Endothelial cell of umbilical vein (primary cell): ENCODE measurements at regions not wholly inside any gene's neighbourhood (a gene's known extent, or its start where the extent isn't known, plus 50 kb on each side); places are given as distances from the start of the nearest gene placed in this dataset.

Experiments used
- EZH2 ChIP-seq: IDR thresholded peaks from 2 replicates; pipeline ENCODE4 v1.6.1; 2012; ENCODE audit warnings: borderline replicate concordance, low read depth, mild to moderate bottlenecking, moderate library complexity, low read length, inconsistent platforms; ENCODE audit not compliant: severe bottlenecking
- FOS ChIP-seq: IDR thresholded peaks from 2 replicates; pipeline ENCODE4 v1.6.1; 2011; ENCODE audit warnings: mild to moderate bottlenecking, low read length, moderate library complexity, borderline replicate concordance; ENCODE audit not compliant: insufficient read depth
- JUN ChIP-seq: IDR thresholded peaks from 2 replicates; pipeline ENCODE4 v1.6.1; 2011; ENCODE audit warnings: borderline replicate concordance, low read depth; ENCODE audit not compliant: insufficient read length, insufficient read depth
- MYC ChIP-seq: IDR thresholded peaks from one replicate; pipeline ENCODE4 v1.6.1; 2011; ENCODE audit warnings: mild to moderate bottlenecking, low read depth, low read length
- POLR2A ChIP-seq: IDR thresholded peaks from 2 replicates; pipeline ENCODE4 v1.6.1; 2012; ENCODE audit warnings: low read depth, mild to moderate bottlenecking, control low read depth, low read length
- POLR2AphosphoS5 ChIP-seq: IDR thresholded peaks from 2 replicates; pipeline ENCODE4 v1.6.1; 2012; ENCODE audit warnings: low read depth, mild to moderate bottlenecking, control low read depth, low read length, moderate library complexity; ENCODE audit not compliant: insufficient read depth
- TF ChIP-seq, protein P1 (sequence below), 2 donors: IDR thresholded peaks; 1 replicate in 1 of 2; 2 replicates in 1 of 2; pipeline ENCODE4 v1.5.1; 2011; ENCODE audit warnings: low read length in 2 of 2, mild to moderate bottlenecking in 2 of 2, moderate library complexity in 2 of 2, control low read depth in 1 of 2, inconsistent platforms in 1 of 2, low read depth in 1 of 2; ENCODE audit not compliant: insufficient read depth in 1 of 2; ENCODE audit errors: extremely low read depth in 1 of 2
- TF ChIP-seq, protein P2 (sequence below): IDR thresholded peaks from 2 replicates; pipeline ENCODE4 v1.6.1; 2011; ENCODE audit not compliant: insufficient read depth, insufficient read length

DNA sequence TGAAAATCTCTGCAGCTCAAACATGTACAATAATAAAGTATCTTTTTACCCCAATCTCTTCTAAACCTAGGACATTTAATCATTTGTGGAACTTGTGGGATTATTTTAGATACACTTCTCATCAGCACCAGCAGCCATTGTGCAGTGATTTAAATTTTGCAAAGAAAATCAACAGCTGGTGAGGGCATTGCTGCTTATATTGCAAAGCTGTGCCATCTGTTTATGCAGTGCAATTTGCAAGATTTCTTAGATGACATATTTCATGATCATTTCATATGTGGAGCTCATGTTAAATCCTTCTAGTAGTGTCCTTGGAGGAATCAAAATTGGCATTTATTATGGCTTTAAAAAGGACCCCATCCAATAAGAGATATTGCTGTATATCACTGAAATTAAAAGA, 320.7 kb downstream of the BTG1 start:
- TF ChIP-seq POLR2A (no peak), MYC (no peak), POLR2AphosphoS5 (no peak), EZH2 (no peak), JUN (no peak), FOS (no peak)
- TF ChIP-seq, protein P1, sequence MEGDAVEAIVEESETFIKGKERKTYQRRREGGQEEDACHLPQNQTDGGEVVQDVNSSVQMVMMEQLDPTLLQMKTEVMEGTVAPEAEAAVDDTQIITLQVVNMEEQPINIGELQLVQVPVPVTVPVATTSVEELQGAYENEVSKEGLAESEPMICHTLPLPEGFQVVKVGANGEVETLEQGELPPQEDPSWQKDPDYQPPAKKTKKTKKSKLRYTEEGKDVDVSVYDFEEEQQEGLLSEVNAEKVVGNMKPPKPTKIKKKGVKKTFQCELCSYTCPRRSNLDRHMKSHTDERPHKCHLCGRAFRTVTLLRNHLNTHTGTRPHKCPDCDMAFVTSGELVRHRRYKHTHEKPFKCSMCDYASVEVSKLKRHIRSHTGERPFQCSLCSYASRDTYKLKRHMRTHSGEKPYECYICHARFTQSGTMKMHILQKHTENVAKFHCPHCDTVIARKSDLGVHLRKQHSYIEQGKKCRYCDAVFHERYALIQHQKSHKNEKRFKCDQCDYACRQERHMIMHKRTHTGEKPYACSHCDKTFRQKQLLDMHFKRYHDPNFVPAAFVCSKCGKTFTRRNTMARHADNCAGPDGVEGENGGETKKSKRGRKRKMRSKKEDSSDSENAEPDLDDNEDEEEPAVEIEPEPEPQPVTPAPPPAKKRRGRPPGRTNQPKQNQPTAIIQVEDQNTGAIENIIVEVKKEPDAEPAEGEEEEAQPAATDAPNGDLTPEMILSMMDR (IDR thresholded peaks at IDR 0.05; ENCODE audit: extremely low read depth in 1 of 2, insufficient read depth in 1 of 2, low read depth in 1 of 2, low read length in 2 of 2): no peak
- TF ChIP-seq, protein P2, sequence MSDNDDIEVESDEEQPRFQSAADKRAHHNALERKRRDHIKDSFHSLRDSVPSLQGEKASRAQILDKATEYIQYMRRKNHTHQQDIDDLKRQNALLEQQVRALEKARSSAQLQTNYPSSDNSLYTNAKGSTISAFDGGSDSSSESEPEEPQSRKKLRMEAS: no peak
